GM21423 (cell line): ENCODE measurements at regions not wholly inside any gene's neighbourhood (a gene's known extent, or its start where the extent isn't known, plus 50 kb on each side); places are given as distances from the start of the nearest gene placed in this dataset.
"Not testable (repeated sequence)": the region's sequence is repeated elsewhere in the genome, so short reads cannot be mapped to it uniquely, and the experiment has no call there.

Source experiments
- ATAC-seq: cut with Tn5 transposase; IDR thresholded peaks from one replicate; pipeline ENCODE4 v1.9.1; 2021; ENCODE audit warnings: mild to moderate bottlenecking, moderate library complexity; ENCODE audit not compliant: unreplicated experiment

GRCh38 chr7:112938863-112939573 is 147.6 kb downstream of the GPR85 start:
- ATAC-seq, result peak; percentile 10

GRCh38 chr7:112937651-112938415 is 147.6 kb upstream of the TMEM168 start:
- no peak for ATAC-seq

- no peak for ATAC-seq
These were observed 143.4 kb upstream of the TMEM168 start for GRCh38 chr7:112933598-112933997.

- ATAC-seq, result no peak
These were observed 140.6 kb upstream of the TMEM168 start for GRCh38 chr7:112930787-112931186.

- no peak for ATAC-seq
These were observed 139.2 kb upstream of the TMEM168 start for GRCh38 chr7:112929421-112929820.

GRCh38 chr7:112926018-112926417 is 135.8 kb upstream of the TMEM168 start:
- no peak for ATAC-seq

- ATAC-seq, result not testable (repeated sequence)
These were observed 132.4 kb upstream of the TMEM168 start for GRCh38 chr7:112922546-112922945.

- ATAC-seq, result not testable (repeated sequence)
These were observed 126.2 kb upstream of the TMEM168 start for GRCh38 chr7:112916431-112916830.

GRCh38 chr7:112908086-112908485 is 117.9 kb upstream of the TMEM168 start:
- ATAC-seq, result no peak

GRCh38 chr7:112907658-112908057 is 117.5 kb upstream of the TMEM168 start:
- ATAC-seq, result no peak

GRCh38 chr7:112905950-112906349 is 115.8 kb upstream of the TMEM168 start:
- ATAC-seq, result no peak

GRCh38 chr7:112905413-112905812 is 115.2 kb upstream of the TMEM168 start:
- ATAC-seq, result no peak

GRCh38 chr7:112898432-112899290 is 108.5 kb upstream of the TMEM168 start:
- ATAC-seq, result peak; percentile 87

- ATAC-seq, result no peak
These were observed 107.7 kb upstream of the TMEM168 start for GRCh38 chr7:112897839-112898431.

- no peak for ATAC-seq
These were observed 105.9 kb upstream of the TMEM168 start for GRCh38 chr7:112896026-112896601.

- no peak for ATAC-seq
These were observed 102.1 kb upstream of the TMEM168 start for GRCh38 chr7:112892263-112892662.

- no peak for ATAC-seq
These were observed 101.5 kb upstream of the TMEM168 start for GRCh38 chr7:112891698-112892097.

- ATAC-seq, result no peak
These were observed 99.7 kb upstream of the TMEM168 start for GRCh38 chr7:112889834-112890438.

- no peak for ATAC-seq
These were observed 99.1 kb upstream of the TMEM168 start for GRCh38 chr7:112889268-112889667.

GRCh38 chr7:112888781-112889180 is 98.6 kb upstream of the TMEM168 start:
- ATAC-seq, result no peak
